Smooth muscle cell (in vitro differentiated cells): ENCODE measurements at regions not wholly inside any gene's neighbourhood (a gene's known extent, or its start where the extent isn't known, plus 50 kb on each side); places are given as distances from the start of the nearest gene placed in this dataset.
"Not testable (repeated sequence)": the region's sequence is repeated elsewhere in the genome, so short reads cannot be mapped to it uniquely, and the experiment has no call there.

Experiments used
- DNase-seq: peaks from one replicate; lab custom pipeline; 2025; ENCODE audit not compliant: unreplicated experiment; lab: John Stamatoyannopoulos, UW
- H2AFZ ChIP-seq: fragments of 200-600 bp; sonication (generic); 2 replicates; pipeline ENCODE4 v1.6.0; 2016; ENCODE audit warnings: antibody characterized with exemption, low read depth, mild to moderate bottlenecking
- H3F3A ChIP-seq: fragments of 200-600 bp; sonication (generic); 2 replicates; pipeline ENCODE4 v1.6.0; 2017; ENCODE audit warnings: antibody characterized with exemption, low read depth
- H3K27ac ChIP-seq: fragments of 200-600 bp; sonication (generic); 2 replicates; pipeline ENCODE4 v1.5.1; 2016; ENCODE audit warnings: low read depth, mild to moderate bottlenecking
- H3K27me3 ChIP-seq: fragments of 200-600 bp; sonication (generic); 2 replicates; pipeline ENCODE4 v1.6.1; 2016; ENCODE audit warnings: low read depth, mild to moderate bottlenecking
- H3K36me3 ChIP-seq: fragments of 200-600 bp; sonication (generic); 2 replicates; pipeline ENCODE4 v1.5.1; 2016; ENCODE audit warnings: low read depth
- H3K4me1 ChIP-seq: fragments of 200-600 bp; sonication (generic); 2 replicates; pipeline ENCODE4 v1.5.1; 2016; ENCODE audit warnings: low read depth
- H3K4me2 ChIP-seq: fragments of 200-600 bp; sonication (generic); 2 replicates; pipeline ENCODE4 v1.6.0; 2016; ENCODE audit warnings: mild to moderate bottlenecking
- H3K4me3 ChIP-seq: fragments of 200-600 bp; sonication (generic); 2 replicates; pipeline ENCODE4 v1.5.1; 2016; ENCODE audit warnings: mild to moderate bottlenecking
- H3K79me2 ChIP-seq: fragments of 200-600 bp; sonication (generic); 2 replicates; pipeline ENCODE4 v1.6.0; 2016; ENCODE audit warnings: low read depth, mild to moderate bottlenecking
- H3K9ac ChIP-seq: fragments of 200-600 bp; sonication (generic); 2 replicates; pipeline ENCODE4 v1.6.0; 2016; ENCODE audit warnings: low read depth
- H3K9me3 ChIP-seq: fragments of 200-600 bp; sonication (generic); replicated peaks from 2 replicates; pipeline ENCODE4 v1.5.1; 2016; ENCODE audit warnings: low read depth
- H4K20me1 ChIP-seq: fragments of 200-600 bp; sonication (generic); 2 replicates; pipeline ENCODE4 v1.6.0; 2016; ENCODE audit warnings: low read depth
- WGBS: methylation state at CpG from one replicate; pipeline ENCODE4 v1.1.7; 2016; ENCODE audit warnings: low lambda C conversion rate; 5-methylcytosine and 5-hydroxymethylcytosine counted together
- TF ChIP-seq, protein P1 (sequence below): fragments of 200-600 bp; sonication (generic); IDR thresholded peaks from 2 replicates; pipeline ENCODE4 v1.5.1; 2017; ENCODE audit warnings: borderline replicate concordance, mild to moderate bottlenecking, antibody characterized with exemption; ENCODE audit not compliant: insufficient read depth, poor library complexity, severe bottlenecking

DNA sequence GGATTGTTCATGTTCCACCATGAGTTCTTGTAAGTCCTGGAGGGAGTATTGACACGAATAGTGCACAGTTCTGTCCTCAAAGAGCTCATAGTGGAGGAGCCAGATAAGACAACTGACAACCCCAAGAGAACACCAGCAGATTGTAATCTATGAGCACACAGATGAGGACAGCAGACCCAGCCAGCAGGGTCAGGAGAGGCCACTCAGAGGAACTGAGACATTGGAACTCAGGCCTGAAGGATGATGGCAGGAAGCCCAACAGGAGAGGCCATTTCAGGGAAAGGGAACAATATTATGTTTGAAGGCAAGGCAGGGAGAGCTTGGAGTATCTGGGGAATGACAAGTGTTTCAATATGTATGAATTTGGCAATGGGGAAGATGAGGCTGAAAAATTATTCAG is 63.7 kb upstream of the IPO5 start:
- DNase-seq = no peak
- WGBS = 76% methylated on average over 1 of the region's 1 CpG
- Histone ChIP-seq H3K4me1 (no peaks in the 10 kb centered on the region), H3K27ac (no peak overlapping the region), H3K27me3 (no peaks in the 10 kb centered on the region), H3F3A (no peaks in the 10 kb centered on the region), H2AFZ (no peak overlapping the region), H3K9me3 (no peaks in the 10 kb centered on the region), H3K4me3 (no peak overlapping the region), H4K20me1 (no peaks in the 10 kb centered on the region), H3K79me2 (no peaks in the 10 kb centered on the region), H3K4me2 (no peak overlapping the region), H3K9ac (no peak overlapping the region), H3K36me3 (no peaks in the 10 kb centered on the region)
- TF ChIP-seq, protein P1, sequence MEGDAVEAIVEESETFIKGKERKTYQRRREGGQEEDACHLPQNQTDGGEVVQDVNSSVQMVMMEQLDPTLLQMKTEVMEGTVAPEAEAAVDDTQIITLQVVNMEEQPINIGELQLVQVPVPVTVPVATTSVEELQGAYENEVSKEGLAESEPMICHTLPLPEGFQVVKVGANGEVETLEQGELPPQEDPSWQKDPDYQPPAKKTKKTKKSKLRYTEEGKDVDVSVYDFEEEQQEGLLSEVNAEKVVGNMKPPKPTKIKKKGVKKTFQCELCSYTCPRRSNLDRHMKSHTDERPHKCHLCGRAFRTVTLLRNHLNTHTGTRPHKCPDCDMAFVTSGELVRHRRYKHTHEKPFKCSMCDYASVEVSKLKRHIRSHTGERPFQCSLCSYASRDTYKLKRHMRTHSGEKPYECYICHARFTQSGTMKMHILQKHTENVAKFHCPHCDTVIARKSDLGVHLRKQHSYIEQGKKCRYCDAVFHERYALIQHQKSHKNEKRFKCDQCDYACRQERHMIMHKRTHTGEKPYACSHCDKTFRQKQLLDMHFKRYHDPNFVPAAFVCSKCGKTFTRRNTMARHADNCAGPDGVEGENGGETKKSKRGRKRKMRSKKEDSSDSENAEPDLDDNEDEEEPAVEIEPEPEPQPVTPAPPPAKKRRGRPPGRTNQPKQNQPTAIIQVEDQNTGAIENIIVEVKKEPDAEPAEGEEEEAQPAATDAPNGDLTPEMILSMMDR = no peak

GRCh38 chr13:97890573-97890972 is 62.9 kb upstream of the IPO5 start:
- no peaks in the 10 kb centered on the region for H3K9me3 ChIP-seq
- no peaks in the 10 kb centered on the region for H3K79me2 ChIP-seq
- H3K27me3 ChIP-seq = no peaks in the 10 kb centered on the region
- H3K27ac ChIP-seq = no peak overlapping the region
- no peak overlapping the region for H3K4me2 ChIP-seq
- WGBS = 93% methylated on average over 5 of the region's 5 CpGs
- no peaks in the 10 kb centered on the region for H4K20me1 ChIP-seq
- TF ChIP-seq, protein P1 = no peak
- no peak overlapping the region for H3K9ac ChIP-seq
- H2AFZ ChIP-seq = no peak overlapping the region
- no peak for DNase-seq
- H3K36me3 ChIP-seq = no peaks in the 10 kb centered on the region
- no peaks in the 10 kb centered on the region for H3K4me1 ChIP-seq
- H3F3A ChIP-seq = no peaks in the 10 kb centered on the region
- no peak overlapping the region for H3K4me3 ChIP-seq

GRCh38 chr13:97891964-97892363 is 61.5 kb upstream of the IPO5 start:
- H3K36me3 ChIP-seq, H3K4me2 ChIP-seq, H3K27ac ChIP-seq, H3K79me2 ChIP-seq, H3K4me1 ChIP-seq, H3K27me3 ChIP-seq, H3K9ac ChIP-seq, H2AFZ ChIP-seq, H3K4me3 ChIP-seq, H4K20me1 ChIP-seq, H3F3A ChIP-seq, H3K9me3 ChIP-seq, DNase-seq: not testable (repeated sequence)
- WGBS = 76% methylated on average over 8 of the region's 8 CpGs

- Histone ChIP-seq H3K4me2 (no peak overlapping the region), H3K36me3 (no peaks in the 10 kb centered on the region), H3K27ac (no peak overlapping the region), H3K4me1 (no peaks in the 10 kb centered on the region), H3K9me3 (no peaks in the 10 kb centered on the region), H3K4me3 (no peak overlapping the region), H3K9ac (no peak overlapping the region), H2AFZ (no peak overlapping the region), H4K20me1 (no peaks in the 10 kb centered on the region), H3K79me2 (no peaks in the 10 kb centered on the region), H3F3A (no peaks in the 10 kb centered on the region), H3K27me3 (no peaks in the 10 kb centered on the region)
- TF ChIP-seq, protein P1 = no peak
- no peak for DNase-seq
- WGBS = 82% methylated on average over 3 of the region's 3 CpGs
Measured at GRCh38 chr13:97892717-97893116, 60.8 kb upstream of the IPO5 start.
